Liver (tissue), 7 donors: ENCODE measurements at regions not wholly inside any gene's neighbourhood (a gene's known extent, or its start where the extent isn't known, plus 50 kb on each side); places are given as distances from the start of the nearest gene placed in this dataset.

Source experiments
- DNase-seq: peaks from one replicate; pipeline ENCODE4 v3.0.0-alpha.2; 2017; ENCODE audit warnings: low spot score
- H3K27ac ChIP-seq, 2 donors: one replicate each; pipeline ENCODE4 v1.7.0; 2013; ENCODE audit warnings: inconsistent platforms in 2 of 2, low read length in 2 of 2, control low read depth in 1 of 2, low read depth in 1 of 2, mild to moderate bottlenecking in 1 of 2
- H3K27me3 ChIP-seq, 4 donors: one replicate each; pipeline versions ENCODE4 v1.6.1 to v1.7.0; 2013; ENCODE audit warnings: low read length in 3 of 4, inconsistent platforms in 1 of 4, mild to moderate bottlenecking in 1 of 4, moderate library complexity in 1 of 4; ENCODE audit not compliant: control insufficient read depth in 4 of 4, insufficient read depth in 4 of 4
- H3K36me3 ChIP-seq, 4 donors: one replicate each; pipeline versions ENCODE4 v1.6.1 to v1.7.0; 2013; ENCODE audit warnings: low read length in 3 of 4, mild to moderate bottlenecking in 3 of 4, low read depth in 1 of 4, moderate library complexity in 1 of 4; ENCODE audit not compliant: control insufficient read depth in 4 of 4, insufficient read depth in 3 of 4
- H3K4me1 ChIP-seq, 4 donors: one replicate each; pipeline versions ENCODE4 v1.6.1 to v1.7.0; 2013; ENCODE audit warnings: low read length in 3 of 4, mild to moderate bottlenecking in 3 of 4, moderate library complexity in 1 of 4; ENCODE audit not compliant: control insufficient read depth in 4 of 4, insufficient read depth in 4 of 4
- H3K4me3 ChIP-seq, 3 donors: one replicate each; pipeline versions ENCODE4 v1.6.1 to v1.7.0; 2013; ENCODE audit warnings: low read length in 3 of 3, control low read depth in 1 of 3, low read depth in 1 of 3, mild to moderate bottlenecking in 1 of 3
- H3K9ac ChIP-seq, 2 donors: one replicate each; pipeline ENCODE4 v1.7.0; 2013; ENCODE audit warnings: low read length in 2 of 2, mild to moderate bottlenecking in 2 of 2, moderate library complexity in 2 of 2, control low read depth in 1 of 2, low read depth in 1 of 2
- H3K9me3 ChIP-seq, 4 donors: one replicate each; pipeline versions ENCODE4 v1.6.1 to v1.7.0; 2013; ENCODE audit warnings: low read length in 3 of 4; ENCODE audit not compliant: control insufficient read depth in 4 of 4
- FOXA1 ChIP-seq: IDR thresholded peaks from 2 replicates; pipeline ENCODE4 v1.6.1; 2016; ENCODE audit warnings: antibody characterized with exemption
- FOXA2 ChIP-seq: IDR thresholded peaks from 2 replicates; pipeline ENCODE4 v1.6.1; 2016; ENCODE audit warnings: antibody characterized with exemption
- GABPA ChIP-seq, 2 donors: IDR thresholded peaks in 1 of 2; conservative IDR thresholded peaks in 1 of 2; 2 replicates each; pipeline ENCODE4 v1.6.1; 2016; ENCODE audit warnings: antibody characterized with exemption in 2 of 2, mild to moderate bottlenecking in 1 of 2, moderate library complexity in 1 of 2
- HNF4A ChIP-seq, 2 donors: conservative IDR thresholded peaks; 2 replicates each; pipeline ENCODE4 v1.6.1; 2016; ENCODE audit warnings: antibody characterized with exemption in 2 of 2, mild to moderate bottlenecking in 2 of 2
- HNF4G ChIP-seq: IDR thresholded peaks from 2 replicates; pipeline ENCODE4 v1.6.1; 2016; ENCODE audit warnings: antibody characterized with exemption
- JUND ChIP-seq, 2 donors: IDR thresholded peaks; 2 replicates each; pipeline ENCODE4 v1.6.1; 2016; ENCODE audit warnings: antibody characterized with exemption in 2 of 2
- NR2F2 ChIP-seq: IDR thresholded peaks from 2 replicates; pipeline ENCODE4 v1.6.1; 2016; ENCODE audit warnings: antibody characterized with exemption
- RAD21 ChIP-seq, 2 donors: IDR thresholded peaks; 2 replicates each; pipeline ENCODE4 v1.6.1; 2016; ENCODE audit warnings: antibody characterized with exemption in 2 of 2, mild to moderate bottlenecking in 2 of 2
- RXRA ChIP-seq, 2 donors: IDR thresholded peaks; 2 replicates each; pipeline ENCODE4 v1.6.1; 2017 to 2018; ENCODE audit warnings: antibody characterized with exemption in 2 of 2, mild to moderate bottlenecking in 1 of 2
- SP1 ChIP-seq: IDR thresholded peaks from 2 replicates; pipeline ENCODE4 v1.6.1; 2018; ENCODE audit warnings: antibody characterized with exemption, mild to moderate bottlenecking
- YY1 ChIP-seq: IDR thresholded peaks from 2 replicates; pipeline ENCODE4 v1.6.1; 2016; ENCODE audit warnings: antibody characterized with exemption, mild to moderate bottlenecking
- WGBS: extraction: QIAGEN DNeasy Blood & Tissue Kit; methylation state at CpG from one replicate; pipeline ENCODE4 v1.1.7; 2013; 5-methylcytosine and 5-hydroxymethylcytosine counted together
- TF ChIP-seq, protein P1 (sequence below): IDR thresholded peaks from 2 replicates; pipeline ENCODE4 v1.6.1; 2016; ENCODE audit warnings: antibody characterized with exemption, mild to moderate bottlenecking
- TF ChIP-seq, protein P2 (sequence below): IDR thresholded peaks from 2 replicates; pipeline ENCODE4 v1.6.1; 2016; ENCODE audit warnings: antibody characterized with exemption
- TF ChIP-seq, protein P3 (sequence below): IDR thresholded peaks from 2 replicates; pipeline ENCODE4 v1.6.1; 2016; ENCODE audit warnings: antibody characterized with exemption
- TF ChIP-seq, protein P4 (sequence below): IDR thresholded peaks from 2 replicates; pipeline ENCODE4 v1.6.1; 2016; ENCODE audit warnings: antibody characterized with exemption
- donor health status: healthy.
- donor health status: healthy.
- donor health status: healthy.
- donor health status: healthy.

DNA sequence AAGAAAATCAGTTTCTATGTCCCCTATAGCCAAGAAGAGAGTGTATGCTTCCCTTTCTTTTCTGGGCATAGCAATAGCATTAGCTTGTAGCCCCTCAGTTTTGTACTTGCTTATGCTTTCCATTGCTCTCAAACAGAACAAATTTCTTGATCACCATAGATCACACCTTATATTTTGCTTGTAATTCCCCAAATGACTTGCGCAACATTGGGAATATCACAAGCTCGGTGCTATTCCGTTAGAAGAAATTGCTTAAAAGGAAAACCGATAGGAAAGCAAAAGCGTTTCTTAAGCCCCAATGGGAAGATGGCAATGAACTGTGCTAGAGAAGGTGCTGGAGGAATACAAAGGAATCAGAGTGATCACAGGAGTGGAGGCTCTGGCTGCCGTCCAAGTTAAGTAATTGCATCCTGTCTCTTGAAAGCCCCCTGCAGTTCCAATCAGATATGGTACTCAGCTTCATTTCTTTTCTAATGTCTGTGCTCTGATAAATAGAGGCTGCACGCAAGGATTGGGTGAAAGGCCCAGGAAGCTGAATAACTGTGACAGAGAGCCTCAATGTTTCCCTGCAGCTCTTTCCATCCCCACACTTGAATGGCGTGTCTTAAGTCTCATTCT, 182.1 kb upstream of the KIRREL3 start:
- TF ChIP-seq JUND (IDR thresholded peaks at IDR 0.05) (no peak), YY1 (no peak), HNF4A (conservative IDR thresholded peaks at IDR 0.05) (no peak), SP1 (no peak), GABPA (IDR thresholded peaks at IDR 0.05 in 1 of 2, conservative IDR thresholded peaks at IDR 0.05 in 1 of 2) (no peak), RXRA (IDR thresholded peaks at IDR 0.05) (no peak), HNF4G (no peak), NR2F2 (no peak), RAD21 (IDR thresholded peaks at IDR 0.05) (no peak), FOXA2 (no peak), FOXA1 (no peak)
- TF ChIP-seq, protein P1, sequence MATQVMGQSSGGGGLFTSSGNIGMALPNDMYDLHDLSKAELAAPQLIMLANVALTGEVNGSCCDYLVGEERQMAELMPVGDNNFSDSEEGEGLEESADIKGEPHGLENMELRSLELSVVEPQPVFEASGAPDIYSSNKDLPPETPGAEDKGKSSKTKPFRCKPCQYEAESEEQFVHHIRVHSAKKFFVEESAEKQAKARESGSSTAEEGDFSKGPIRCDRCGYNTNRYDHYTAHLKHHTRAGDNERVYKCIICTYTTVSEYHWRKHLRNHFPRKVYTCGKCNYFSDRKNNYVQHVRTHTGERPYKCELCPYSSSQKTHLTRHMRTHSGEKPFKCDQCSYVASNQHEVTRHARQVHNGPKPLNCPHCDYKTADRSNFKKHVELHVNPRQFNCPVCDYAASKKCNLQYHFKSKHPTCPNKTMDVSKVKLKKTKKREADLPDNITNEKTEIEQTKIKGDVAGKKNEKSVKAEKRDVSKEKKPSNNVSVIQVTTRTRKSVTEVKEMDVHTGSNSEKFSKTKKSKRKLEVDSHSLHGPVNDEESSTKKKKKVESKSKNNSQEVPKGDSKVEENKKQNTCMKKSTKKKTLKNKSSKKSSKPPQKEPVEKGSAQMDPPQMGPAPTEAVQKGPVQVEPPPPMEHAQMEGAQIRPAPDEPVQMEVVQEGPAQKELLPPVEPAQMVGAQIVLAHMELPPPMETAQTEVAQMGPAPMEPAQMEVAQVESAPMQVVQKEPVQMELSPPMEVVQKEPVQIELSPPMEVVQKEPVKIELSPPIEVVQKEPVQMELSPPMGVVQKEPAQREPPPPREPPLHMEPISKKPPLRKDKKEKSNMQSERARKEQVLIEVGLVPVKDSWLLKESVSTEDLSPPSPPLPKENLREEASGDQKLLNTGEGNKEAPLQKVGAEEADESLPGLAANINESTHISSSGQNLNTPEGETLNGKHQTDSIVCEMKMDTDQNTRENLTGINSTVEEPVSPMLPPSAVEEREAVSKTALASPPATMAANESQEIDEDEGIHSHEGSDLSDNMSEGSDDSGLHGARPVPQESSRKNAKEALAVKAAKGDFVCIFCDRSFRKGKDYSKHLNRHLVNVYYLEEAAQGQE = no peak
- TF ChIP-seq, protein P2, sequence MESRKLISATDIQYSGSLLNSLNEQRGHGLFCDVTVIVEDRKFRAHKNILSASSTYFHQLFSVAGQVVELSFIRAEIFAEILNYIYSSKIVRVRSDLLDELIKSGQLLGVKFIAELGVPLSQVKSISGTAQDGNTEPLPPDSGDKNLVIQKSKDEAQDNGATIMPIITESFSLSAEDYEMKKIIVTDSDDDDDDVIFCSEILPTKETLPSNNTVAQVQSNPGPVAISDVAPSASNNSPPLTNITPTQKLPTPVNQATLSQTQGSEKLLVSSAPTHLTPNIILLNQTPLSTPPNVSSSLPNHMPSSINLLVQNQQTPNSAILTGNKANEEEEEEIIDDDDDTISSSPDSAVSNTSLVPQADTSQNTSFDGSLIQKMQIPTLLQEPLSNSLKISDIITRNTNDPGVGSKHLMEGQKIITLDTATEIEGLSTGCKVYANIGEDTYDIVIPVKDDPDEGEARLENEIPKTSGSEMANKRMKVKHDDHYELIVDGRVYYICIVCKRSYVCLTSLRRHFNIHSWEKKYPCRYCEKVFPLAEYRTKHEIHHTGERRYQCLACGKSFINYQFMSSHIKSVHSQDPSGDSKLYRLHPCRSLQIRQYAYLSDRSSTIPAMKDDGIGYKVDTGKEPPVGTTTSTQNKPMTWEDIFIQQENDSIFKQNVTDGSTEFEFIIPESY = no peak
- TF ChIP-seq, protein P3, sequence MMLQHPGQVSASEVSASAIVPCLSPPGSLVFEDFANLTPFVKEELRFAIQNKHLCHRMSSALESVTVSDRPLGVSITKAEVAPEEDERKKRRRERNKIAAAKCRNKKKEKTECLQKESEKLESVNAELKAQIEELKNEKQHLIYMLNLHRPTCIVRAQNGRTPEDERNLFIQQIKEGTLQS = no peak
- TF ChIP-seq, protein P4, sequence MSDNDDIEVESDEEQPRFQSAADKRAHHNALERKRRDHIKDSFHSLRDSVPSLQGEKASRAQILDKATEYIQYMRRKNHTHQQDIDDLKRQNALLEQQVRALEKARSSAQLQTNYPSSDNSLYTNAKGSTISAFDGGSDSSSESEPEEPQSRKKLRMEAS = no peak
- 76% methylated on average over 8 of the region's 8 CpGs for WGBS
- Histone ChIP-seq H3K4me1 (no peaks in the 10 kb centered on the region), H3K36me3 (no peaks in the 10 kb centered on the region), H3K27ac (no peak overlapping the region), H3K4me3 (no peak overlapping the region), H3K9me3 (no peaks in the 10 kb centered on the region), H3K27me3 (no peaks in the 10 kb centered on the region), H3K9ac (no peak overlapping the region)
- DNase-seq = no peak

DNA sequence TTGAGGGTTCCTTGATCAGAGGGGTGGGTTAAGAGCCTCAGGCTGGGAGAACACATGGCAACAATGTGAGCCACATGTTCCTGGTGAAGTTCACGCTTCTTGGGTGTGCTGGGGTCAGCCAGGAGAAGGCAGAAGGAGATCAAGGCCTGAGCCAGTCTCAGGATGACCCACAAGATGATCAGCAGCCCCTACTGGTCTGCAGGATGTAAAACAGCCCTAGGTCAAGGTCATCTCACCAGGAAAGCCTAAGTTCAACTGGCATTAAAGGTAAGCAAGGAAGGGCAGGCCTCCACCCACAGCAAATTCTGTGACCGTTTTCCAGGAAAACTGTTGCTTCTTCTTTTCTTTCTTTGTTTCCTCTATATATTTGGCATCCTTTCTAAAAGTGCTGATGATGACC, 156.7 kb upstream of the KIRREL3 start:
- no peak for TF ChIP-seq RAD21 (IDR thresholded peaks at IDR 0.05)
- Histone ChIP-seq H3K4me1 (no peaks in the 10 kb centered on the region), H3K27me3 (no peaks in the 10 kb centered on the region), H3K4me3 (no peak overlapping the region), H3K9me3 (no peaks in the 10 kb centered on the region), H3K36me3 (no peaks in the 10 kb centered on the region), H3K27ac (no peak overlapping the region), H3K9ac (no peak overlapping the region)
- DNase-seq = no peak
- WGBS = 79% methylated on average over 2 of the region's 2 CpGs
